GM19328 (cell line): ENCODE measurements at regions not wholly inside any gene's neighbourhood (a gene's known extent, or its start where the extent isn't known, plus 50 kb on each side); places are given as distances from the start of the nearest gene placed in this dataset.
"Not testable (repeated sequence)": the region's sequence is repeated elsewhere in the genome, so short reads cannot be mapped to it uniquely, and the experiment has no call there.

ENCODE experiments used
- ATAC-seq: cut with Tn5 transposase; IDR thresholded peaks from one replicate; pipeline ENCODE4 v1.9.1; 2021; ENCODE audit warnings: mild to moderate bottlenecking, moderate library complexity; ENCODE audit not compliant: unreplicated experiment

DNA sequence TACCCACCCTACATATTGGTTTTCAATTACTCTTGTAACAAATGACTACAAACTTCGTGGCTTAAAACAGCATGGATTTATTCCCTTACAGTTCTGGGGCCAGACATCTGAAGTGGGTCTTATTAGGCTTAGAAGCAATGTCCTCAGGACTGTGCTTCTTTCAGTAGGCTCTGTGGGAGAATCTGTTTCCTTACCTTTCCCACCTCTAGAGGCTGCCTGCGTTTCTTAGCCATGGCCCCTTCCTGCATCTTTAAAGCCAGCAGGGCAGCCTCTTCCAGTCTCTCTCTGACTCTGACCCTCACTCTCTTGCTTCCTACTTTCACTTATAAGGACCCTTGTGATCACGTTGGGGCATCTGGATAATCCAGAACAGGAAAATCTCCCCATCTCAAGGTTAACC lies 252.5 kb upstream of the PGRMC2 start:
- no peak for ATAC-seq

DNA sequence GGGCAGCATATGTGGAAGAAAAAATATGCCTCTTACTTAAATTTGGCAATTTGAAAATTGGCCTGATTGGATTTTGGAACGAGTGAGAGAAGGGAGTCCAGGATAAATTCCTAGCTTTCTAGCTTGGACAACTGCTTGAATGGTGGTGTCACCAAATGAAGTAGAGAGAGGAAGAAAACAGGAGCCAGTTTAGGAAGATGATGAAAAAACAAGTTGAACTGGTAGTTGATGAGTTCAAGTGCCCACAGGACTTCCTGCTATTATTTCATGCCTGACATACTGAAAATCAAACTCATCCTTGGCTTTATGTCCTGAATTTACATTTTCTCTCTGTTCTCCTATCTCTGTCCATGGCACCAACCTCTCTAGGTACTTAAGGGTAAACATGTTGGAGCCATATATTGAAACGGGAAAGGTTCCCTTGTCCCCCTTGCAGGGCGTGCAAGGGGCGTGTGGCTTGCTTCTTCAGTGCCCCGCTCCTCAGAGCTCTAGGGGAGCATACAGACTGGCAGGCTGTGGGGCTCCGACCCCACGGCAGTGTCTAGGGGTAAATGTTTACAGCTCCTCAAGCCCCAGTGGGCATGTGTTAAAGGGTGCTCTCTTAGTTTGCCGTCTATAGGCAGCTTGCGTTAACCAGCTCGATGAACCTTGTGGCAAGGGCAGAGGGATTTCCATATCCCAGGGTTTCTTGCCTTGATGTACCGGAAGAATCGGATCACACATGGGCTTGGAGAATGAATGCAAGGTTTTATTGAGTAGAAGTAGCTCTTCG lies 250.7 kb upstream of the PGRMC2 start:
- no peak for ATAC-seq

DNA sequence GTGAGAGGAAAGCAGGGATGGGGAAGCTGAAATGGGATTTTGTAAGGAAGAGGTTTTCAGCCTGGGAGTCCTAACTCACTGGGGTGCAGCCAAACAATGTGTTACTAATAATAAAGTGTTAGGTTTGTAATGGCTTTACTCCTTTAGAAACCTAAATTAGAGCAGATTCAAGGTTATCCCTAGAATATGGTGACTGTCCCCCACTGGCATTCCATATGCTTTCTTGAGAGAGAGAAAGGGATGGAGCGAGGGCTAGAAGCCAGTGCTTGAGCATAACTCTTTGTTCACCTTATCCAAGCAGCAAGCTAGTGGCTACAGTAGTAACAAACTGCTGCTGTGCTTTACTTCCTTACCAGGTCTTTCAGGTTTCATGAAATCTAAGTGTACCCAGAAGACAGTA lies 249.1 kb upstream of the PGRMC2 start:
- no peak for ATAC-seq

DNA sequence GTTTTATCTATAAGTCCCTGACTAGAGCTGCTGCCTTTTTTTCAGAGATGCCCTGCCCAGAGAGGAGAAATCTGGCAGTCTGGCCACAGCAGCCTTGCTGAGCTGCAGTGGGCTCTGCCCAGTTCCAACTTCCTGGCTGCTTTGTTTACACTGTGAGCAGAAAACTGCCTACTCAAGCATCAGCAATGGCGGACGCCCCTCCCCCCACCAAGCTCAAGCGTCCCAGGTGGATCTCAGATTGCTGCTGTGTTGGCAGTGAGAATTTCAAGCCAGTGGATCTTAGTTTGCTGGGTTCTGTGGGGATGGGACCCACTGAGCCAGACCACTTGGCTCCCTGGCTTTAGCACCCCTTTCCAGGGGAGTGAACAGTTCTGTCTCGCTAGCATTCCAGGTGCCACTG lies 247.9 kb upstream of the PGRMC2 start:
- not testable (repeated sequence) for ATAC-seq

DNA sequence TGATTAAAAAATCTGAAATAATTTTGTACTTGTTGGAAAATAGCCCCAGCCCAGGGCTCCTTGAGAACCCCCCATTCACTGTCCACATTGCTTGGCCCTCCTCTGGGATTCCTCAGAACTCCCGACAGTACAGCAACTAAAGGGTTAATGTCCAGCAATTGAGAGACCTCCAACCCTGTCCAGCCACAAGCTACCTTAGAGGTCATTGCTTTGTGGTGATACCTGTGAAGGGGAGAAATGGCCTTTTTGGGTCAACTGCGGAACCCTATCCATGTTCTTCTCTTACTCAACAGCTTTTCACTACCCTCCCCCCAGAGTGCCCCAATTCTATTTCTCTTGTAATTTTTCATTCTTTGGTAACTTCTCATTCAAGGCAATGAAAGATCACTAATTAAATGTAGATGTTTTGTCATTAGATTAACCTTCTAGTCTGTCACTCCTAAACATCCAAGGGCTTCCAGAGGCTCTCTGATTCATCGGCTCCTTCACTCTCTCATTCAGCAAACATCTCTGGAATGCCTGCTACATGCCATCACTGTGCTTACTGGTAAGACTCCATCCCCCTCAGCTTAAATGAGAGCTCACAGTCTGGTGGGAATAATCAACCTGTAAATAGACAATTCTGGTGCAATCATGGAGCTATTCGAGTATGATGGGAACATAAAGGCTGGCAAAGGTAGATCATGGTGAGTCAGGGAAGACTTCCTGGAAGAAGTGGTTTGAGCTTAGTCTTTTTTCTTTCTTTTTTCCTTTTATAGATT lies 241.4 kb upstream of the PGRMC2 start:
- ATAC-seq = no peak

DNA sequence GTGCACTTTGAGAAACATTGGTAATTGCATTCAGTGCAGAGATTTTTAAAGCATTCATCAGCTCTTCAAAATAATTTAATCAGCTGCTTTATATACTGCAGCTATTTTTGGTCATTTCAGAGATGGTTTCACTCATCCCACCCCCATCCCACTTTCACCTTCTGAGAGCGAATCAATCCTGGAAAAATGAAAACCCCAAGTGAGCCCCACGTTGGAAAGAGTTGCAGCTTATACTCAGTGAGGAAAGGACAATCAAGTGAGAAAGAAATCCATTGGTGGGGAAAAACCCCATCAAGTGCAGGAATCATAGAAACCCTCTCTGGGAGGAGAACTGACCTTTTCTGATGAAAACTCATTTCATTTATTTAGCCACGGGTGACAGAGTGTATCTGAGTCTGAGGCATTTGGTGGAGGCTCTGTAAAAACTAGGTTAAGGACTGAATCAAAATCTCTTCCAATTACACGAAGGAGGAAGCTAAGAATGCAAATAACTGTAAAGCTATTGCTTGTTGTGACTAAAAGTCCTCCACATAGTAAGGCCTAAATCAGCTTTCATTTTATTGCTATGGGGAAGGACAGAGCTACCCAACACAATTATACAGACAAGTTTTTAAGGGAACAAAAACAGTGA lies 240.4 kb upstream of the PGRMC2 start:
- ATAC-seq = no peak

DNA sequence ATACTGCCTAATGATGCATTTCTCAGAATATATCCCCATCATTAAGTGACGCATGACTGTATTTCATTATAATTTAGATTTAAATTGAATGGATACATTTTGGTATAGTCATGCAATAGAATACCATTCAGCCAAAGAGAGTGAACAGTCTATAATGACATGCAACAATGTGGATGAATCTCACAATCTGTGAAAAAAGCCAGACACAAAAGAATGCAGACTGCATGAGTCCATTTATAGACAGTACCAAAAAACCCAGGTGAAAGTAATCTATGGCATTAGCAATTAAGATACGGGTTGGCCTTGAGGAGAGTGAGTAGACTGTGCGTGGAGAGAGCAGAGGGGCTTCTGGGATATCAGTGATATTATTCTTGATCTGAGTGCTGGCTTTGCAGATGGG lies 239.7 kb upstream of the PGRMC2 start:
- no peak for ATAC-seq

DNA sequence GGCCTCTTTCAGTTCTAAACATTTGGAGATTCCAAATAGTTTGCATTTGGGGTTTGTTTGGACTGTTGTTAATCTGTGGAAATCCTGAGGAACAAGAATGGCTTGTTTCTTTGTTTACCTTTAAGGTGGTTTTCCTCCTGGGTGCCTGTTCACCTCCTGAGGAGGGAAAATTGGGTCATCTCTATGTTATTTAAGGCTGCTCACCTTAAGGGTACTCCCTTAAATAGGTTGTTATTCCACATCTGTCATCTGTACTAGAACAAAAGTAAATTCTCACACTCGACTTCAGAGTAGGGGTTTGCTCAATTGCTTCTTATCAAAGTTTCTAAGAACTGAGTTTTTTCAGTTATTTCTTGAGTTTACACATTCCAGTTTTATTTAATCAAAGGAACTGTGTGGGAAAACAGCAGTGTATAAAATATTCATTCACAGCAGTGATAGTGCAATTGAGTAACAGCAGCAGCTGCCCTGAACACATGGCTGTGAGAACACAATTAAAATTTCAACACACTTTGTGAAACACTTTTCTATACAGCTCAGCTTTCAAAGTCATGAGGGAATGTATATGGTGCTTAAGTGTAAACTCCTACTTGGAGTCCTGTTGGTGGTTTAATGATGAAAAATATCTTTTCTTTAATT lies 238.5 kb upstream of the PGRMC2 start:
- ATAC-seq = no peak

DNA sequence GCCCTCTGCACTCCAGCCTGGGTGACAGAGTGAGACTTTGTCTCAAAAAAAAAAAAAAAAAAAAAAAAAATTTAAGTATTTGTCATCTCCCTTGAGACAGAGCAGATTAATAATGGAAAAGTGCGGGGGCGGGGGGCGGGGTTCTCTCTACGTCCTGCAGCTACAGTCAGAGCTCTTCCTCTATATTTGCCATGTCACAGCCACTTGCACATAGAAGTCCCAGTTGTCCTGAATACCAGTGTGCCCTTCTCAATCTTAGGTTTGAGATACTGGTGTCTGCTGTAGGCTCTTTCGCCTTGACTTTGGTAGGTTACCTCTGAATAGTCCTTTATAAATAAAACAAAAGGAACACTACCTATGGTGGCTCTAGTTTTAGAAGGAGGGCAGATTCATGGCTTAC lies 237.8 kb upstream of the PGRMC2 start:
- no peak for ATAC-seq

DNA sequence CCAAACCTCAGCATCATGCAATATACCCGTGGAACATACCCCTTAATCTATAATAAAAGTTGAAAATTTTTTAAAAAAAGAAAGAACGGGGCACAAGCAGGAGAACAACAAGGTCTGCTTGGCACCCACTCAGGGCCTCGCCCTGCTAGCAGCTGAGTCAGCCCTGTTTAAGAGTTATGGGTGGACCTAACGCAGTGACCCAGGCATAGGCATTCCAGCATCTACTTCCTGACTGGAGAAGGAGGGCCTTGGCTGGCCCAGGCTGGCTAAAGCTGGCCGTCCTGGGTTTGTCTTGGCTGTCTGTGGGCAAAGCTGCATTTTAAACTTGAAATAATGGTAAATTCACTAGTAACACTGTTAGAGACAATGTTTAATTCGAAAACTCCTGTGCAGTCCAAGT lies 236.7 kb upstream of the PGRMC2 start:
- no peak for ATAC-seq

DNA sequence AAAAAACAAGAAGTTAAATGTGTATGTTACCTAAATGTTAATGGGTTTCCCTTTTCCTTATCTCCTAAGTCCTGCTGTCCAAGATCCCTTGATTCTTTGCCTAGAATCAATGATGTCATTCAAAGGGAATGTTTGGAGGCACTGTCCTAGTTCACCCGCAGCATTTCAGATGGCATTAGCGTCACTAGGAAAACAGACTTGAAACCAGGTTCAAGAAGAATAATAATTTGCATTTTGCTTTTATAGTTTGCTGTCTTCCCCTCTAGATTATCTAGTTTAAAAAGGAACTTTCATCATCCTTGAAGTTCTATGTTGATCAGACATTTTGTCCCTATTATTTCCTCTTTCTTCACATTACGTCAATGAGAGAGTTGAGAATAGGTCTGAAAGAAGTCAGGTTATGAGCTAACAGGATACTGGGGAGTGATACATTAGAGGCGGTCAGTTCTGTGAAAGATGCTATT lies 234.1 kb upstream of the PGRMC2 start:
- no peak for ATAC-seq

DNA sequence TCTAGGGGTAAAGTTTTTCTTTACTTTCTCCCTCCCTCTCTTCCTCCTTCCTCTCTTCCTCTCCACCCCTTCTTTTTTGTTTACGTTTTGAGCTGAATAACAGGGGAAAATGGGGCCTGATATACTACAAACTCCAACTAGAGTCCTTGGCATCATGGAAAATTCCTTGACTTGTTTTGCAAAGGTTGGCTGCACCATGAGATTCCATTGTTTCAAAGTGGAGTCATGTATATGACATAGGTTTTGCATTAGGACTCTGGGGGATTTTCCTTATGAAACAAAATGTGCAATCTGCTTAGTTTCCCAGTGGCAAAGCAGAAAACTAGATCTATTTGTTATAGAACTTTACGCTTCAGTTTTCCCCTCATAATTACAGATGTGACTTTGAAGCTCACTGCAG lies 233.5 kb upstream of the PGRMC2 start:
- ATAC-seq = no peak

DNA sequence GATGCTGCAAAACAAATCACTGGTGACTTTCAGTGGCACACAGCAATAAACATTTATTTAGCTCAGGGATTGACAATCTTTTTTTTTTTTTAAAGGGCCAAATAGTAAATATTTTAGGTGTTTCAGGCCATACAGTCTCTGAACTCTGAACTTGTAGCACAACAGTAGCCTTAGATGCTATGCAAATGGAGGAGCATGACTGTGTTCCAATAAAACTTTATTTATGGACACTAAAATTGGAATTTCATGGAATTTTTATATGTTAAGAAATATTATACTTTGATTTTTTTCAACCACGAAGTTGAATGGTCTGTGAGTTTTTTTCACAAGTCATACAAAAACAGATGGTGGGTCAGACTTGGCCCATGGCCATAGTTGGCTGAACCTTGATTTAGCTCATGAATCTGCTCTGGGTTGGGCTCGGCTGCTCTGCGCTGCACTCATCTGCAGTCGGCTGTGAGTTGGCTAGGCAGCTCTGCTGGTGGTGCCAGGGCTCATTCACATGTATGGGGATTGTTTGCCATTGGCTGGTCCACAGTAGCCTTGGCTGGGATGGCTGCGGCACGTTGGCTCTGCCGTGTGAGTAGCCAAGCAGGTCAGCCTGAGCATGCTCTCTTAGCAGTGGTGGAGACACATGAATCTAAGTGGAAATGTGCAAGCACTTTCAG lies 231.7 kb upstream of the PGRMC2 start:
- ATAC-seq = no peak

DNA sequence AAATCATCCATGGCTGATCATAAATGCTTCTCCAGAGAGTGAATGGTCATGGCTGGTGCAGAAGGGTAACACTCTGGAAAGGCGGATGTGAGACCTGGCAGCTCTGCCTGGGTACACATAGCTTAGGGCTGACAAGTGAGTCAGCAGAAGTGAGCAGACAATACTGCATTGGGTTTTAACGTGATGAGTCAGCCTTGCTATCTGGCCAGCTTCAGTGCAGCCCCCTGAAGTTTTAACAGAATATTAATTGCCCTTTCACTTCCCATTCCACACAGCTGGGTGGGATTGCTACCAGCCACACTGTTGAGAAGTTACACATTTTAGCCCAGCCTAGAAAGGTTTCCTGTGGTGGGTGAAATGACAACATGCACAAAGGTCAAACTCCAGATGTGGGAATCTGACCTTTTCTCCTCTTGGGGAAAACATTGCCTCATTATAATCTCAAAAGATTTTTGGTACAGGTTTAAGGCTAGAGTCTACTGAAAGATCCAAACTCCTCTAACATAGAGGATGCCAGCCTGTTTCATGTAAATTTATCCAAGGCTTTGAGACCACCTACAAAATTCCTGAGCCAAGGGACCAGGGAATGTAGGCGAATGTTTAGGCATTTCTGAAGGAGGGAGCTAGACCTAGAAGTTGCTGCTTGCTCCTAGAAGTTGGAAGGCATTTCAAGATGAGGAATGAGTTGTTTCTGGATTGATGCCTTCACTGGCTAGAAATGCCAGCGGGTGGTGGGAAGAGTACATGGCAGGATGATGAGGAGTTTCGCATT lies 230.3 kb upstream of the PGRMC2 start:
- peak; percentile 96 for ATAC-seq

DNA sequence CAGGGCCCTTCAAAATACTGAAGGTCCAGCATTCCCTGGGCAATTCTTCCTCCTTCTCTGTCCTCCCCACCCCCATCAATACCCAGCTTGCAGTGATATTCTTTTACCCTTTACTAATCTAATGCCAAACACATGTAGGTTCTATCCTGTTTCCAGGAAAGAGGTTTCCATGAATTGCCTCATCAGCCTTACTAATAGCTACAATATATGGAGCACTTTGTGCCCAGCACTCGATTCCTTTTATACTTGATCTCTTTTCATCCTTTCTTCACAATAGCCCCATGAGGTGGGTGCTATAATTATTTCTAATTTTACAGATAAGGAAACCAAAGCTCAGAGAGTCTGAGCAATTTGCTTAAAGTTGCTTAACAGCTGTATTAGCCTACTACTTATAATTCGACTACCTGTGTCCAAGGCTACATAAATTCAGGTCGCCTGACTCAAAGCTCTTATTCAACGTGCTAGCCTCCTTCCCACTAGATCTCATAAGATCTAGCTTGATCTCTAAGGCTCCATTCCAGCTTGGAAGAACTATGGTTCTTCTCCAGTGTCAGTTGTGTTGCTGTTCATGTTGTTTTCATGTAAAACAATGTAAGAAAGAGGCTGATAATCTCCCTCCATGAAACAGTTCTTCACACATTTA lies 229.6 kb upstream of the PGRMC2 start:
- ATAC-seq = no peak

DNA sequence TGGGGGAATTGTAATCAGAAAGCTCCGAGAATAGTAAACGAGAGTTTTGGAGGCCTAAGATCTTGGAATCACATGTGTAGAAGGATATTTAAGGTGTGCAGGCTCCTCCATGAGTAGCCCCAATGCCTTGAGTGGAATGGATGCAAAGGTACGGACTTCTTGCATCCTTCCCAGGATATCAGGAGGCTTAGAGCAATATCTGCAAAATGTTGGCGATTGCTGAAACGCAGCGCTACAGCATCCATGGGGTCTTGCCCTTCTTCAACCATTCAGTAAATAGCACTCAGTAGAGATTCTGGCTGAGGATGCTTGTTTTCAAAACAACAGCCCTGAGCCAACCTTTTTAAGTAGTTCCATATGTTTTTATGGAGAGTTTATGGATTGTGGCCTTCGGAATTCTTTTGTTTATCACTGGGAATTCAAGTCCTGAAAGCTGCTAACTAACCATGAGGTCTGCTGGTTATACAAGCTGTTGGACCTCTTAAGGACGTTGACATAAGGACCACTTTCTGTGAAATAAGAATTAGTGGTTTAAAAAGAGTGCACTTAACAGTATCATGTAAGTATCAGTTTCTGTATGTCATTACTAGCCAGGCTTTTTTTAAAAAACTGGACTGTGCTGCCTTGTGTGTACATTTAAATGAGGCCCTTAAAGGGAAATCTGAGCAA lies 228.8 kb upstream of the PGRMC2 start:
- peak; percentile 35 for ATAC-seq

DNA sequence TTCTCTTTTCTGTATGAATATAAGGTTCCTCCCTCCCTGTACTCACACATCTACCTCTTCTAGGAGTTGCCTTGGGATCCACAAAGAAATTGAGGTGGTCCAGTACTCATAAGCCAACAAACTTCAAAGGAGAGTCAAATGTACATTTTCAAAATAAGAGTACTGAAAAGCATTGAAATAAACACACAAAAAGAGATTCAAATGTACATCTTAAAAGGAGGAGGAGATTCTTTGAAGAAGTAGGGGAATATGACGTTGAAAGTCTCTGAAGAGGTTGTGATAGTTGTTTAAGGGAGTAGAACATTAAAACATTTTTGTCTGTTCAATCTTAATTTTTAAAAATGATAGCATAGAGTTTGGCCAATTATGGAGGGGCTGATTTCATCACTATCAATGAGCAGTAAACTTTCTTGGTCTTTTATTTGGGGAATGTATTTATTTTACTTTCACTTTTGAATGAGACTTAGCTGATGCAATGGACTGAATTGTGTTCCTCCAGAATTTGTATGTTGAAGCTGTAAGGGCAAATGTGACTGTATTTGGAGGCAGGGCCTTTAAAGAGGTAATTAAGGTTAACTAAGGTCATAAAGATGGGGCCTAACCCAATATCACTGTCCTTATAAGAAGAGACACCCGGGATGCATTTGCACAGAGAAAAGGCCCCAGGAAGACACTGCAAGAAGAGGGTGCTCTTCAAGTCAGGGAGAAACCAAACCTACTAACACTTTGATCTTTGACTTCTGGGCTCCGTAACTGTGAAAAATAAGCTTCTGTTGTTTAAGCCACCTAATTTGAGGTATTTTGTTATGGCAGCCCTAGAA lies 226.3 kb upstream of the PGRMC2 start:
- no peak for ATAC-seq

DNA sequence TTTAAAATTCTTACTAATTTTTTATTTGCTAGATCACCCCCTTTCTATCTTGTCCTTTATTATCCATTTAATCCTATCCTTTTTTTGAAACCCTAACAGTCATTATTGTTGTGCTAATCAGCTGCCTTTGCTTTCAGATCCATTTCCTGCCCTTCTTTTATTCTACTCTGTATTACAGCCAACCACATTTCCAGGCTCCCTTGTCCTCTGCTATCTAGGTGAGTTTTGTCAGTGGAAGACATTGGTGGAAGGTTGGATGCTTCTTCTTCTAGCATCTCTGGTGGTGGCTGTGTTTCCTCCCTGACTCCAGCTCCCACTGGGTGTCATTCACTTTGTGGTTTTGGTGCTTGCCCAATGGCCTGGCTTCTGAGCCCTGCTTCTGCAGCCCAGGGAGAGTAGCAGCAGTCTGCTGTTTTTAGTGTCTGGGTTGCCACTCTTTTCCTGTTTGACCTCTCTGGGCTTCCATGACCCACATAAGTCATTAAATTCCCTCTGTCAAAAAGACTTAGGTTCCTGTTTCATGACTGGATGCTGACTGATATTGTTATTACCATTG lies 225.2 kb upstream of the PGRMC2 start:
- no peak for ATAC-seq
